ENCODE measurements at regions not wholly inside any gene's neighbourhood (a gene's known extent, or its start where the extent isn't known, plus 50 kb on each side); places are given as distances from the start of the nearest gene placed in this dataset.

DNA sequence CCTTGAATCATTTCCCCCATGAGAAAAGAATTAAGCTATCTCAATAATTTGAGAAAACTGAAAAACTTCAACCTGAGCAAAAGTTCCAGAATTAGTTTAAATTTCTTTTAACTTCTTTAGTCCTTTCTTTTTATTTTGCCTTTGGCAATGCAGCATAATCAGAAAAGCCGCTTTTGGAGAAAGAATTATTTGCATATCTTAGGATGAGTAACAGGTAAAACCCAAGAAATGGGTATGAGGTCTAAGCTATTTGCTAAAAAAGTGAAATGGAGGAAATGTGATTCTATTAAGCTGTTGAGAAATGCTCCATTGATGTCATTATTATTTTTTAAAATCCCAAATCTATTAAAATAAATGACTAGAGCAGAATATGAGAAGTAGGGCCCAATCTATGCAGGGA is 1238.3 kb upstream of the GBE1 start:
- no peak overlapping the region for H3K27ac ChIP-seq
- TF ChIP-seq, protein P1, sequence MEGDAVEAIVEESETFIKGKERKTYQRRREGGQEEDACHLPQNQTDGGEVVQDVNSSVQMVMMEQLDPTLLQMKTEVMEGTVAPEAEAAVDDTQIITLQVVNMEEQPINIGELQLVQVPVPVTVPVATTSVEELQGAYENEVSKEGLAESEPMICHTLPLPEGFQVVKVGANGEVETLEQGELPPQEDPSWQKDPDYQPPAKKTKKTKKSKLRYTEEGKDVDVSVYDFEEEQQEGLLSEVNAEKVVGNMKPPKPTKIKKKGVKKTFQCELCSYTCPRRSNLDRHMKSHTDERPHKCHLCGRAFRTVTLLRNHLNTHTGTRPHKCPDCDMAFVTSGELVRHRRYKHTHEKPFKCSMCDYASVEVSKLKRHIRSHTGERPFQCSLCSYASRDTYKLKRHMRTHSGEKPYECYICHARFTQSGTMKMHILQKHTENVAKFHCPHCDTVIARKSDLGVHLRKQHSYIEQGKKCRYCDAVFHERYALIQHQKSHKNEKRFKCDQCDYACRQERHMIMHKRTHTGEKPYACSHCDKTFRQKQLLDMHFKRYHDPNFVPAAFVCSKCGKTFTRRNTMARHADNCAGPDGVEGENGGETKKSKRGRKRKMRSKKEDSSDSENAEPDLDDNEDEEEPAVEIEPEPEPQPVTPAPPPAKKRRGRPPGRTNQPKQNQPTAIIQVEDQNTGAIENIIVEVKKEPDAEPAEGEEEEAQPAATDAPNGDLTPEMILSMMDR (conservative IDR thresholded peaks at IDR 0.05): no peak

DNA sequence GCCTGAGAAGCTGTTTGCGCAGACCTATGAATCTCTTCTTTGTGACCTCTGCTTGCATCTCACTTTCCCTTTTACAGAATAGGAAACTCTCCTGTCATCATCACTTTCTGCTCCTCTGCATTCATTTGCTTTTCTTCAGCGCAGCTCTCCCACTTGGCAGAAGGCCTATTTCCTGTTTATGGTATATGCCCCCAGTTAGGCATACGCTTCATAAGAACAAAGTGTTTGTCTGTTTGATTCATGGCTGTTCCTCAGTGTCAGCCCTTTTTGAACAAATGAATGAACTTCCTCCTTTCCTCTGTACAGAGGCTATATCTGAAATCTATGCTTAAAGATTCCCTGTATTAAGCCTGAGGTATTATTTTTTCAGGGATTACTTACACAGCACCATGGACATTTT is 1216.9 kb upstream of the GBE1 start:
- no peak overlapping the region for H3K27ac ChIP-seq
- TF ChIP-seq, protein P1 (conservative IDR thresholded peaks at IDR 0.05): no peak

DNA sequence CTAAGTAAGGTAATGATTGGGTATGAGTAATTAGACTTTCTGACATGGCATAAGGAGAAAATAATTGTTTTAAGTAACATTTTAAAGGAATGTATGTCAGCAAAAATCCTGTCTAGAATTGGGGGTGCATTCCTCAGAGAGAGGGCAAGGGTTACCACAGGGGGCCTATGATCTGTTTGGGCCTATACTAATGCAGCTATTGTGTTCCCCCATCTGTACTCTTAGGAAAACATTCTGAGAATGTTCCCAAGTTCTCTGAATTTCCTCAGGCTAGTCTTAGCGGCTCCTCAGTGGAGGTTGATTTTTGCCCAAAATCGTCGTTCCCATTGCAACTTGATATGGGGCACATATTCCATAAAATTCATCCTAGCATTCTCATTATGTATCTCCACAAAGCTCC is 1216.4 kb upstream of the GBE1 start:
- TF ChIP-seq, protein P1 (conservative IDR thresholded peaks at IDR 0.05): no peak
- H3K27ac ChIP-seq: no peak overlapping the region

DNA sequence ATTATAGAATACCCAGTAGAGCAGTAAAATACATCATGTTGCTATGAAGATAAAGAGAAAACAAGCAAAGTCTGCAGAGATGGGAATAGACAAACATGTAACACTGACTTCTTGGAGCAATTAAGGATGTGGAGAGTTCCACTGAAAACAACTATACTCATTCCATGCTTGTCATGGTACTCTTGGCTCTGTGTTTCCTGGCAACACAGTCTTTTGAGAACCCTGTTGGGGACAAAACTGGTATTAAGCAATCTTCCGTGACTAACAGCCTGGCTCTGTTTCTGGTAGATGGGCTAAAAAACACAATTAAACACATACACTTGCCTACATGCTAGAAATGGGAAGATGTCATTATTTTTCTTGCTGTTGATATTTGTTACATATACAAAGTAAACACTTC is 1212.3 kb upstream of the GBE1 start:
- H3K27ac ChIP-seq: no peak overlapping the region
- TF ChIP-seq, protein P1 (conservative IDR thresholded peaks at IDR 0.05): no peak

DNA sequence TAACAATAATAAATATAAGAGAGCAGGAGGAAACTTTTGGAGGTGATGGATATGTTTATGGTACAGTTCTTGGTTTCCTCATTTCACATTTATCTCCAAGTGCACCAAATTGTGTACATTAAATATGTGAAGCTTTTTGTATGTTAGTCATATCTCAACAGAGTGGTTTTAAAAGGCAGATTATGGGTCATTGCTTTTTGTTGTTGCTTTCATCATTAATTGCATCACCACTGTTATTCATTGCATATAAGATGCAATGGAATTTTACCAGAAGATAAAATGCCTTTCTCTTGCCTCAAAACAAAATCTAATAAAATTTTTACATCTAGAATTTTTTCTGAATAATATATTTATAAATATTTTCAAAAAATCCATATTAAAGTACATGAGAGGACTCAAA is 1198.9 kb upstream of the GBE1 start:
- no peak overlapping the region for H3K27ac ChIP-seq
- TF ChIP-seq, protein P1 (conservative IDR thresholded peaks at IDR 0.05): no peak

DNA sequence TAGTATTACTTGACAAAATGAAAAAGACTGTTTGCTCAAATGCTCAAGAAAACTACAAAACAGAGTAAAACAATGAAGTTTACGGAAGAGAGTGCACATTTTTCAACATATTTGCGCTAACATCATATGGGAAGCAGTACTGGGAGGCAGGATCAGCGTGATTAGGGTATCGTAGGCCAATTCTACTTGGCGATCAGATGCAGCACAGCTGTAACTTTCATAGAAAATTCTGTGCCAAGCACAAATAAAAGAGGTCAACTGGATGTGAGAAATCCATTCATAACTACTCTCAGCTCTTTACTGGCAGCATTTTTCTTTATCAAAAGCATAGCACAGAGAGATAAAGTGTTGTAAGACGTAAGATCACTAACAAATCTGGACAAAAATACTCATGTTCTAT is 1196.3 kb upstream of the GBE1 start:
- TF ChIP-seq, protein P1 (conservative IDR thresholded peaks at IDR 0.05): no peak
- H3K27ac ChIP-seq: no peak overlapping the region

DNA sequence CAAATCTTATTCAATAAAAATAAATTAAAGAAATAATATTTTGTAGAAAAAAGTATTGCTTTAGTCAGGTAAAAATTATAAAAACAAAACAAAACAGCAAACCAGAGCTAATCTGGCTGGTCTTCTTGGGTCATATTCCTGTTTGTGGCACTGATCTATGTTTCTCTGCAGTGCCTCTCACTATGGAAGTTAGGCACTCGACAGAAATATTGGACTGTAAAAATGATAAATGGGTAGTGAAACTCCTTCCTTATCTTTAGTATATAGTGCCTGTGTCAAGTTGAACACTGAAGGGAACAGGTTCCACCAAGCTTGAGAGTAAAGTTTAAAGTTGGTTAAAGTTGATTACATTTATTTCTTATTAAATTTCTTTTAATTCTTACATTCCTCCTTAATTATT is 1195.6 kb upstream of the GBE1 start:
- TF ChIP-seq, protein P1 (conservative IDR thresholded peaks at IDR 0.05): no peak
- no peak overlapping the region for H3K27ac ChIP-seq

DNA sequence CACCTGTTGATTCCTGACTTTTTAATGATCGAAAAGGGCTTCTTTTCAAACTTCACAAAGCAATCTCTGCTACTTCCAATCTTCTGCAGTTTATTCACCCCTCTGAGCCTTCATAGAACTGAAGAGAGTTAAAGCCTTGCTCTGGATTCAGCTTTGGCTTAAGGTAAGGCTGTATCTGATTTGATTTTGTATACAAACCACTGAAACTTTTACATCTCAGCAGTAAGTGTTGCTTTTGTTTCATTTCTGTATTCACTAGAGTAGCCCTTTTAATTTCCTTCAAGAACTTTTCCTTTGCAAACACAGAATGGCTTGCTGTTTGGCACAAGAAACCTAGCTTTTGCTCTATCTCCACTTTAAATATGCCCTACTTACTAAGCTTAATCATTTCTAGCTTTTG is 1193.0 kb upstream of the GBE1 start:
- H3K27ac ChIP-seq: no peak overlapping the region
- TF ChIP-seq, protein P1 (conservative IDR thresholded peaks at IDR 0.05): no peak
